Choroid plexus epithelial cell (primary cell): ENCODE measurements at regions not wholly inside any gene's neighbourhood (a gene's known extent, or its start where the extent isn't known, plus 50 kb on each side); places are given as distances from the start of the nearest gene placed in this dataset.

ENCODE experiments used
- DNase-seq: peaks from one replicate; pipeline ENCODE4 v3.0.0-alpha.2; 2010; ENCODE audit warnings: low read depth
- H3K4me3 ChIP-seq: 2 replicates; pipeline ENCODE4 v1.5.1; 2011; ENCODE audit warnings: low read depth, mild to moderate bottlenecking, control low read depth, low read length, moderate library complexity
- TF ChIP-seq, protein P1 (sequence below): conservative IDR thresholded peaks from 2 replicates; pipeline ENCODE4 v1.5.1; 2011; ENCODE audit warnings: low read depth, mild to moderate bottlenecking, control low read depth, inconsistent platforms, low read length, moderate library complexity

DNA sequence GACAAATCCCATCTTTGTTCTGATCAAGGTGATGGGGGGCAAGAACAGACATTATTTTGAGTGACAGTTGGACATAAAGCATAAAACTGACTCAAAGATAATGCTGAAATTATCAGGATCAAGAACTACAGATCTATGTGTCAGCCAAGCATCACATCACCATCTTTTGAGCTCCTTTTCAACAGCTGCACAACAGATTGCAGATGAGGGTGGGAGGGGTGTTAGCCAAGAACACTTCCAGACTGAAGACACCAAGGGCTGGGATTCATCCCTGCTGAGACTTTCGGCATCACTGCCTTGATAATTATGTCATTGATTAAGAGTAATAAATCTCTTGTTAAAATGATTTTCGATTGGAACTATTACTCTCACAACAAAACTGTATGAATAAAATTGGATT, 191.5 kb upstream of the NETO1 start:
- no peak for DNase-seq
- TF ChIP-seq, protein P1, sequence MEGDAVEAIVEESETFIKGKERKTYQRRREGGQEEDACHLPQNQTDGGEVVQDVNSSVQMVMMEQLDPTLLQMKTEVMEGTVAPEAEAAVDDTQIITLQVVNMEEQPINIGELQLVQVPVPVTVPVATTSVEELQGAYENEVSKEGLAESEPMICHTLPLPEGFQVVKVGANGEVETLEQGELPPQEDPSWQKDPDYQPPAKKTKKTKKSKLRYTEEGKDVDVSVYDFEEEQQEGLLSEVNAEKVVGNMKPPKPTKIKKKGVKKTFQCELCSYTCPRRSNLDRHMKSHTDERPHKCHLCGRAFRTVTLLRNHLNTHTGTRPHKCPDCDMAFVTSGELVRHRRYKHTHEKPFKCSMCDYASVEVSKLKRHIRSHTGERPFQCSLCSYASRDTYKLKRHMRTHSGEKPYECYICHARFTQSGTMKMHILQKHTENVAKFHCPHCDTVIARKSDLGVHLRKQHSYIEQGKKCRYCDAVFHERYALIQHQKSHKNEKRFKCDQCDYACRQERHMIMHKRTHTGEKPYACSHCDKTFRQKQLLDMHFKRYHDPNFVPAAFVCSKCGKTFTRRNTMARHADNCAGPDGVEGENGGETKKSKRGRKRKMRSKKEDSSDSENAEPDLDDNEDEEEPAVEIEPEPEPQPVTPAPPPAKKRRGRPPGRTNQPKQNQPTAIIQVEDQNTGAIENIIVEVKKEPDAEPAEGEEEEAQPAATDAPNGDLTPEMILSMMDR = no peak
- H3K4me3 ChIP-seq = no peak overlapping the region

DNA sequence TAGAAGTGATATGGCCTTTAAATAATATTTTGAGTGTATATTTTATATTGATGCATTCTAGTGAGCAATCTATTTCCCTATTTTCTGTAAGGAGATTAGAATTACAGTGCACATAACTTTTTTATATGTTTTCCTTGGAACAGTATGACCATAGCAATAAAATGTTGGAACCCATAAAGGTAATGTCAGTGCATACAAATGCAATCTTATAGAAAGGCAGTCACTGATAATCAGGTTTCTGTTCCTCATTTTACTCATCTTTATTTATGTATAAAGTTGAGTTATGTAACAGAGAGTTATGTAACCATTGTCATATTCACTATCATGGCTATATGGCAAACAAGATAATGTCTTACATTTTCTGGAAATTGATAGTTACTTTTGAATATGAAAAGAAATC, 179.9 kb upstream of the NETO1 start:
- TF ChIP-seq, protein P1 = no peak
- DNase-seq = no peak
- no peak overlapping the region for H3K4me3 ChIP-seq

DNA sequence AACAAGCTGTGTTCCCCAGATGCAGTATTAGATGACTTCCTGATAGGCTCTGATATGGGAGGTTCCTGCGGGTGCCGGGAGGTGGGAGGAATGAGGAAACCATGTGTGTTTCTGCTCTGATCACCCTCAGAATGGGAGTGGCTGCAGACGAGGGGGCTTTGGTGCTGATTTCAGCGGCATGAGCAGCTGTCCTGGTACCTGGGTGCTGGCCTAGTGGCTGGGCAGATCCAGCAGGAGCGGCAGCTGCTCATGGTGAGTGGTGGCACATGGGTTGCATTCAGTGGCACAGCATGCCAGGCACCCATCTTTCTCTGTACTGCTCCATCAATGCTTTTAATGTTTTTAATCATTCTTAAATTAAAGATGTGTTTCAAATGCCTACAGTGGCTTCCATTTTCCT, 177.2 kb upstream of the NETO1 start:
- H3K4me3 ChIP-seq = no peak overlapping the region
- TF ChIP-seq, protein P1 = no peak
- DNase-seq = no peak

DNA sequence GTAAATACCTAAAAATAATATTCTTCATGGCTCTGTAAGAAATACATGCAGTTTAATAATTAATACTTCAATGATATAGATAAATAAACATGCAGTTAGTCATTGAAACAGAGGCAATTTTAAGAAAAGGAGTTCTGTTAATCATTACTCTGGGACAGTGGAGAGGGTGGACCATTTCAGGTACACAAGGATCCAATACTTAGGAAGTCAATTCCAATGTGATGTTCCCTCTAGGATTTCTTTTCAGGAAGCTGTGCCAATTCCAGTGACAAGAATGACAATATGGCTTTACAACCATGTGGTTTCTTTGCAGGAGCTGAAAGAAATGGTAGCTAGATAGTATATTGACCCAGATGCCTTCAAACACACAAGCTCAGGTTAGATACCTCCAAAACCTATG, 175.8 kb upstream of the NETO1 start:
- H3K4me3 ChIP-seq = no peak overlapping the region
- no peak for DNase-seq
- TF ChIP-seq, protein P1 = no peak

DNA sequence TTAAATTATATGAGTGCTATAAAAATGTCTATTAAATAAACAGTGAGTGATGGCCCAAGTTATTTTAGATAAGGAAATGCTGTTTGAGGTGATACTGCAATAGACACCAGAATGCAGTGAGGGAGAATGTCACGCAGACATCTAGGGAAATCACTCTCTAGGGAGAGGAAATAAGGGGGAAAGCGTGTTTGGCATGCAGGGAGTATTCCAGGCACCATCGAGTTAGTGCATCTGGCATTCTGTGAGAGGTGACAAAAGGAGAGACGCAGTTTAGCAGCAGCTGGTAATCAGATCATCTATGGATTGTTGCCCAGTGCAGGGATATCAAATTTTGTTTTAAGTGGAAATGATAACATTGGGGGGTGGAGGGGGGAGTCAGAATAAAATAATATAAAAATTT, 175.4 kb upstream of the NETO1 start:
- H3K4me3 ChIP-seq = no peak overlapping the region
- TF ChIP-seq, protein P1 = no peak
- no peak for DNase-seq

DNA sequence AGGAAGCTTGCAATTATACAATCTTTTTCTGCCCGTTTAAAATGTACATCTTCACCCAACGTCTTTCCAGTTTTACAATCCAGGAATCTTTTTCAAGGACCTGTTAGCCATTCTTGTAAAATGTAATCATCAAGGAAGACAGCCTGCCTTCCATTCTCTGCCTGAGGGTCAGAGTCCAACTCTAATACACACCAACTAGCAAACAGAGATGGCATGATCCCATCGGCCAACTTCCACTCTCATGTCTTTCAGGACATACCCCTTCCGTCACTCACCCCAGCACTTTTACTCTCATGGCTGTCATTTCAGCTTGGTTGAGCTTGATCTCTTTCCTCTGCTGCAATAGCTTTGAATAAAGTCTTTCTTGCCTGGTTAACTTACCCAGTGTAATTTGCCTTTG, 172.5 kb upstream of the NETO1 start:
- no peak overlapping the region for H3K4me3 ChIP-seq
- DNase-seq = no peak
- TF ChIP-seq, protein P1 = no peak

DNA sequence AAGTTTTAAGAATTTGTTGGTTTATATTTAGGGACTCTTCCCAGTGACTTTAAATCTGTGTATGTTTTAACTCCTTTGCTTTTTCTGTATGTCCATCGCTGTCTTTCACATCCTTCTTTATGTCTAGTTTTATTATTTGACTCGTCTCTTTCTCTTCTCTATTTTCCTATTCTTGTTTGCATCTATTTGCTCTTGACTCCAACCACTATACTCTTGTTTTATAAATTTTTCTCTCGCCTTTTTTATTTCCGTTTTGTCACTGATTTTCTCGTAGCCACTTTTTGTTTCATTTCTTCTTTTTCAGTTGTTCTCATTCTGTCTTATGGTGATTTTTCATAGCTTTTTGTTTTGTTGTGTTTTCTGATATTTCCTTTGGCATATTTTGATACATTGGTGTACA, 170.5 kb upstream of the NETO1 start:
- TF ChIP-seq, protein P1 = no peak
- no peak for DNase-seq
- no peak overlapping the region for H3K4me3 ChIP-seq
